Stimulated activated CD8-positive, alpha-beta memory T cell treated with anti-CD3 and anti-CD28 coated beads, Interleukin-7, amount 100 ng/mL, for 4 hours (primary cell): ENCODE measurements at regions not wholly inside any gene's neighbourhood (a gene's known extent, or its start where the extent isn't known, plus 50 kb on each side); places are given as distances from the start of the nearest gene placed in this dataset.
"Not testable (repeated sequence)": the region's sequence is repeated elsewhere in the genome, so short reads cannot be mapped to it uniquely, and the experiment has no call there.

ENCODE experiments used
- DNase-seq, 2 donors: peaks; one replicate each; pipeline ENCODE4 v3.0.0-alpha.2; 2020; ENCODE audit warnings: low read depth in 2 of 2

- DNase-seq = not testable (repeated sequence)
Observed at GRCh38 chr1:206256935-206257334, 53.6 kb downstream of the SRGAP2 start.

GRCh38 chr1:206261473-206261872, 58.1 kb downstream of the SRGAP2 start:
- not testable (repeated sequence) for DNase-seq

GRCh38 chr1:206262424-206262823, 59.1 kb downstream of the SRGAP2 start:
- DNase-seq = not testable (repeated sequence)

GRCh38 chr1:206264916-206265315, 61.6 kb downstream of the SRGAP2 start:
- not testable (repeated sequence) for DNase-seq

- not testable (repeated sequence) for DNase-seq
Observed at GRCh38 chr1:206271153-206271552, 67.8 kb downstream of the SRGAP2 start.

GRCh38 chr1:206273104-206273503, 69.8 kb downstream of the SRGAP2 start:
- not testable (repeated sequence) for DNase-seq

GRCh38 chr1:206276143-206276542, 72.8 kb downstream of the SRGAP2 start:
- not testable (repeated sequence) for DNase-seq

GRCh38 chr1:206278683-206279082, 75.3 kb downstream of the SRGAP2 start:
- not testable (repeated sequence) for DNase-seq

- not testable (repeated sequence) for DNase-seq
Observed at GRCh38 chr1:206280683-206281082, 77.3 kb downstream of the SRGAP2 start.

GRCh38 chr1:206281912-206282654, 78.7 kb downstream of the SRGAP2 start:
- not testable (repeated sequence) for DNase-seq

GRCh38 chr1:206285024-206285960, 82.0 kb downstream of the SRGAP2 start:
- not testable (repeated sequence) for DNase-seq

GRCh38 chr1:206287759-206288158, 84.4 kb downstream of the SRGAP2 start:
- not testable (repeated sequence) for DNase-seq

GRCh38 chr1:206288453-206288852, 85.1 kb downstream of the SRGAP2 start:
- DNase-seq = not testable (repeated sequence)

GRCh38 chr1:206297145-206298031, 94.0 kb downstream of the SRGAP2 start:
- DNase-seq = not testable (repeated sequence)

GRCh38 chr1:206298032-206298392, 94.7 kb downstream of the SRGAP2 start:
- not testable (repeated sequence) for DNase-seq

GRCh38 chr1:206299181-206299791, 95.9 kb downstream of the SRGAP2 start:
- not testable (repeated sequence) for DNase-seq

- not testable (repeated sequence) for DNase-seq
Observed at GRCh38 chr1:206299942-206300341, 96.6 kb downstream of the SRGAP2 start.

GRCh38 chr1:206302056-206302455, 98.7 kb downstream of the SRGAP2 start:
- not testable (repeated sequence) for DNase-seq

- DNase-seq = not testable (repeated sequence)
Observed at GRCh38 chr1:206307442-206307841, 104.1 kb downstream of the SRGAP2 start.

- DNase-seq = not testable (repeated sequence)
Observed at GRCh38 chr1:206310948-206311347, 107.6 kb downstream of the SRGAP2 start.
